Lung (tissue), 11 donors: ENCODE measurements at regions not wholly inside any gene's neighbourhood (a gene's known extent, or its start where the extent isn't known, plus 50 kb on each side); places are given as distances from the start of the nearest gene placed in this dataset.
A peak's percentile ranks its signal among the peaks of the same experiment; 100 is the strongest.
"Not testable (repeated sequence)": the region's sequence is repeated elsewhere in the genome, so short reads cannot be mapped to it uniquely, and the experiment has no call there.

ENCODE experiments used
- ATAC-seq: fragments of 200-7000 bp; cut with Tn5 transposase; one replicate; pipeline ENCODE4 v1.9.1; 2020; ENCODE audit warnings: moderate number of reproducible peaks; ENCODE audit not compliant: insufficient read depth, low FRiP score
- DNase-seq, 3 donors: peaks; one replicate each; pipeline ENCODE4 v3.0.0-alpha.2; 2013 to 2017
- H3K27ac ChIP-seq, 2 donors: one replicate each; pipeline ENCODE4 v1.5.1; 2013; ENCODE audit warnings: mild to moderate bottlenecking in 2 of 2, moderate library complexity in 2 of 2, control low read depth in 1 of 2, inconsistent platforms in 1 of 2, low read depth in 1 of 2, low read length in 1 of 2
- H3K27me3 ChIP-seq, 3 donors: one replicate each; pipeline ENCODE4 v1.5.1; 2013; ENCODE audit warnings: low read length in 2 of 3; ENCODE audit not compliant: control insufficient read depth in 3 of 3, insufficient read depth in 3 of 3
- H3K36me3 ChIP-seq, 4 donors: one replicate each; pipeline ENCODE4 v1.5.1; 2013; ENCODE audit warnings: low read length in 4 of 4, mild to moderate bottlenecking in 1 of 4, moderate library complexity in 1 of 4; ENCODE audit not compliant: control insufficient read depth in 4 of 4, insufficient read depth in 4 of 4
- H3K4me1 ChIP-seq, 5 donors: one replicate each; pipeline ENCODE4 v1.5.1; 2013; ENCODE audit warnings: low read length in 5 of 5, mild to moderate bottlenecking in 2 of 5, moderate library complexity in 1 of 5; ENCODE audit not compliant: control insufficient read depth in 5 of 5, insufficient read depth in 5 of 5
- H3K4me3 ChIP-seq: one replicate; pipeline ENCODE4 v1.5.1; 2013; ENCODE audit warnings: mild to moderate bottlenecking, control low read depth, moderate library complexity
- H3K9ac ChIP-seq, 2 donors: one replicate each; pipeline ENCODE4 v1.5.1; 2013; ENCODE audit warnings: low read length in 2 of 2, control low read depth in 1 of 2; ENCODE audit not compliant: insufficient read depth in 1 of 2
- H3K9me3 ChIP-seq, 4 donors: one replicate each; pipeline ENCODE4 v1.5.1; 2013; ENCODE audit warnings: low read length in 3 of 4, mild to moderate bottlenecking in 1 of 4, moderate library complexity in 1 of 4; ENCODE audit not compliant: control insufficient read depth in 4 of 4, insufficient read depth in 3 of 4
- CTCF ChIP-seq: IDR thresholded peaks from 2 replicates; pipeline ENCODE4 v1.5.1; 2012; ENCODE audit warnings: mild to moderate bottlenecking; ENCODE audit errors: control extremely low read depth, extremely low read depth
- WGBS, 2 donors: extraction: QIAGEN DNeasy Blood & Tissue Kit; methylation state at CpG; one replicate each; pipeline ENCODE4 v1.1.7; 2013; 5-methylcytosine and 5-hydroxymethylcytosine counted together
- donor health status: control.
- donor health status: control.
- donor health status: Bipolar disorder and iron deficiency.
- donor health status: healthy.
- donor health status: DM: yes; HTN: yes; CAD: no.

DNA sequence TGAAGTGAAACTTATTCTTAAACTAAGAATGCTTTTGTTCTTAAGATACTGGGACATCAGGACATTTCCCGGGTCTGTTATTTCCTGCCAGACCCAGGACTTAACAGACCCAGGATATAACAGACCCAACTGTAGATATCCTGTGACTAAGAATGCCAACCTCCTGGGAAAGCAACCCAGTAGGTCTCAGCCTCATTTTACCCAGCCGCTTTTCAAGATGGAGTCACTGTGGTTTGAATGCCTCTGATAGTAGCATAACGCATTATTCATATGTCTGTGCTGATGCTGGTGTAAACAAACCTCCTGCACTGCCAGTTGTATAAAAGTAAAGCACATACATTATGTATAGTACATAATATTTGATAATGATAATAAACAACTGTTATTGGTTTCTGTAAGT, 185.8 kb upstream of the GPRIN3 start:
- 81 to 88% methylated on average over 3 of the region's 3 CpGs for WGBS, 2 donors
- DNase-seq (no peak), ATAC-seq (no peak)
- Histone ChIP-seq H3K9ac (no peak overlapping the region), H3K9me3 (no peaks in the 10 kb centered on the region), H3K4me3 (no peak overlapping the region), H3K4me1 (peaks cover 0 to 19% (median 0%) of the 10 kb centered on the region in 5 donors), H3K36me3 (no peaks in the 10 kb centered on the region), H3K27ac (no peak overlapping the region), H3K27me3 (no peaks in the 10 kb centered on the region)
- TF ChIP-seq CTCF: no peak

GRCh38 chr4:89492581-89493071, 185.0 kb upstream of the GPRIN3 start:
- peak; percentile 41 for ATAC-seq
- DNase-seq: peak; percentile 26 to 77 (median 64)
- Histone ChIP-seq H3K9ac (no peak overlapping the region), H3K36me3 (no peaks in the 10 kb centered on the region), H3K4me1 (peaks cover 0 to 19% (median 0%) of the 10 kb centered on the region in 5 donors), H3K27me3 (no peaks in the 10 kb centered on the region), H3K4me3 (no peak overlapping the region), H3K9me3 (no peaks in the 10 kb centered on the region), H3K27ac (no peak overlapping the region)
- 63 to 67% methylated on average over 4 of the region's 4 CpGs for WGBS, 2 donors
- no peak for TF ChIP-seq CTCF

DNA sequence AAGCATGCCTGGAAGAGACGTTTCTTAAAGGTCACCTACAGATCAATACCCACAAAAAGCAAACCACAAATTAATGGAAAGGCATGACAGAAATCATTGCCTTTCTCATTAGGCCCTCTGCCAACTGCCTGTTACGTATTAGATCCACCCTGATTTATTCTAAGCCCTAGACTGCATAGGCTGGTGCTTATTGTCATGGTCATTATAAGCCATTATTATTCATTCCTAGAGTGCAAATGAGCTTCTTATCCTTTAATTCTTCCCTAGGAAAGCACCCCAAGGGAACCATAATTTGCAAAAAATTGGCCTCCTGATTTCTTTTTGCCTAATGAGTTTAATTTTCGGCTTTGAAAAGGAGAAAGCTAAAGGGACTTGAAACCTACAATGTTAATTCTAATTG, 184.2 kb upstream of the GPRIN3 start:
- no peak for TF ChIP-seq CTCF
- no peak for DNase-seq
- 75 to 82% methylated on average over 3 of the region's 3 CpGs for WGBS, 2 donors
- Histone ChIP-seq H3K4me3 (no peak overlapping the region), H3K27ac (no peak overlapping the region), H3K9me3 (no peaks in the 10 kb centered on the region), H3K9ac (no peak overlapping the region), H3K27me3 (no peaks in the 10 kb centered on the region), H3K4me1 (peaks cover 0 to 19% (median 0%) of the 10 kb centered on the region in 5 donors), H3K36me3 (no peaks in the 10 kb centered on the region)
- ATAC-seq: no peak

- H3K27ac ChIP-seq, H3K27me3 ChIP-seq, DNase-seq, H3K4me3 ChIP-seq, H3K9me3 ChIP-seq, H3K36me3 ChIP-seq, ATAC-seq, H3K9ac ChIP-seq: not testable (repeated sequence)
- 95% methylated on average over 30 to 35 of the region's 35 CpGs for WGBS, 2 donors
- peaks cover 0 to 19% (median 0%) of the 10 kb centered on the region in 5 donors for H3K4me1 ChIP-seq
These were observed 182.4 kb upstream of the GPRIN3 start for GRCh38 chr4:89489921-89490431.
